ENCODE measurements at regions not wholly inside any gene's neighbourhood (a gene's known extent, or its start where the extent isn't known, plus 50 kb on each side); places are given as distances from the start of the nearest gene placed in this dataset.
"Not testable (repeated sequence)": the region's sequence is repeated elsewhere in the genome, so short reads cannot be mapped to it uniquely, and the experiment has no call there.

- TF ChIP-seq, protein P1, sequence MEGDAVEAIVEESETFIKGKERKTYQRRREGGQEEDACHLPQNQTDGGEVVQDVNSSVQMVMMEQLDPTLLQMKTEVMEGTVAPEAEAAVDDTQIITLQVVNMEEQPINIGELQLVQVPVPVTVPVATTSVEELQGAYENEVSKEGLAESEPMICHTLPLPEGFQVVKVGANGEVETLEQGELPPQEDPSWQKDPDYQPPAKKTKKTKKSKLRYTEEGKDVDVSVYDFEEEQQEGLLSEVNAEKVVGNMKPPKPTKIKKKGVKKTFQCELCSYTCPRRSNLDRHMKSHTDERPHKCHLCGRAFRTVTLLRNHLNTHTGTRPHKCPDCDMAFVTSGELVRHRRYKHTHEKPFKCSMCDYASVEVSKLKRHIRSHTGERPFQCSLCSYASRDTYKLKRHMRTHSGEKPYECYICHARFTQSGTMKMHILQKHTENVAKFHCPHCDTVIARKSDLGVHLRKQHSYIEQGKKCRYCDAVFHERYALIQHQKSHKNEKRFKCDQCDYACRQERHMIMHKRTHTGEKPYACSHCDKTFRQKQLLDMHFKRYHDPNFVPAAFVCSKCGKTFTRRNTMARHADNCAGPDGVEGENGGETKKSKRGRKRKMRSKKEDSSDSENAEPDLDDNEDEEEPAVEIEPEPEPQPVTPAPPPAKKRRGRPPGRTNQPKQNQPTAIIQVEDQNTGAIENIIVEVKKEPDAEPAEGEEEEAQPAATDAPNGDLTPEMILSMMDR (IDR thresholded peaks at IDR 0.05; ENCODE audit: low read depth, low read length, missing control alignments), result peak; percentile 85
- no peaks in the 10 kb centered on the region for H3K36me3 ChIP-seq (replicated peaks)
- H3K27ac ChIP-seq, result no peak overlapping the region
- H3K4me3 ChIP-seq (ENCODE audit: low read depth, low read length), result no peak overlapping the region
- DNase-seq, result peak; percentile 86
- no peaks in the 10 kb centered on the region for H3K27me3 ChIP-seq (replicated peaks)
- in situ Hi-C loops (cut with HindIII; ENCODE audit: low pct_ligation_motif_present, low sequenced_read_pairs), result no loop called here
Measured at GRCh38 chr3:35908366-35909232, 269.3 kb downstream of the ARPP21 start.

- Histone ChIP-seq H3K27ac (no peak overlapping the region), H3K27me3 (replicated peaks) (no peaks in the 10 kb centered on the region), H3K36me3 (replicated peaks) (no peaks in the 10 kb centered on the region), H3K4me3 (ENCODE audit: low read depth, low read length) (no peak overlapping the region)
- TF ChIP-seq, protein P1 (IDR thresholded peaks at IDR 0.05; ENCODE audit: low read depth, low read length, missing control alignments), result no peak
- no peak for DNase-seq
- in situ Hi-C loops (cut with HindIII; ENCODE audit: low pct_ligation_motif_present, low sequenced_read_pairs), result no loop called here
Measured at GRCh38 chr3:35919160-35919559, 279.8 kb downstream of the ARPP21 start.

GRCh38 chr3:35921718-35922117, 282.4 kb downstream of the ARPP21 start:
- Histone ChIP-seq H3K4me3 (ENCODE audit: low read depth, low read length) (no peak overlapping the region), H3K27ac (no peak overlapping the region), H3K27me3 (replicated peaks) (no peaks in the 10 kb centered on the region), H3K36me3 (replicated peaks) (no peaks in the 10 kb centered on the region)
- no peak for DNase-seq
- TF ChIP-seq, protein P1 (IDR thresholded peaks at IDR 0.05; ENCODE audit: low read depth, low read length, missing control alignments), result no peak
- in situ Hi-C loops (cut with HindIII; ENCODE audit: low pct_ligation_motif_present, low sequenced_read_pairs), result no loop called here

DNA sequence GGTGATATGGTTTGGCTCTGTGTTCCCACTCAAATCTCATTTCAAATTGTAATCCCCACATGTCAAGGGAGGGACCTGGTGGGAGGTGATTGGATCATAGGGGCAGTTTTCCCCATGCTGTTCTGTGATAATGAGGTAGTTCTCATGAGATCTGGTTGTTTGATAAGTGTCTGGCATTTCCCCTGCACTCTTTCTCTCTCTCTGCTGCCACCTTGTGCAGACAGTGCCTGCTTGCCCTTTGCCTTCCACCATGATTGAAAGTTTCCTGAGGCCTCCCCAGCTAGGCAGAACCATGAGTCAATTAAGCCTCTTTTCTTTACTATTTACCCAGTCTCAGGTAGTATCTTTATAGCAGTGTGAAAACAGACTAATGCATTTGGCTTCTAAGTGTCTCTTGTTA, 284.7 kb downstream of the ARPP21 start:
- in situ Hi-C loops (cut with HindIII; ENCODE audit: low pct_ligation_motif_present, low sequenced_read_pairs); H3K27ac ChIP-seq; H3K36me3 ChIP-seq (replicated peaks); H3K4me3 ChIP-seq (ENCODE audit: low read depth, low read length); H3K27me3 ChIP-seq (replicated peaks): not testable (repeated sequence)
- DNase-seq, result peak; percentile 55
- TF ChIP-seq, protein P1 (IDR thresholded peaks at IDR 0.05; ENCODE audit: low read depth, low read length, missing control alignments), result peak; percentile 79

DNA sequence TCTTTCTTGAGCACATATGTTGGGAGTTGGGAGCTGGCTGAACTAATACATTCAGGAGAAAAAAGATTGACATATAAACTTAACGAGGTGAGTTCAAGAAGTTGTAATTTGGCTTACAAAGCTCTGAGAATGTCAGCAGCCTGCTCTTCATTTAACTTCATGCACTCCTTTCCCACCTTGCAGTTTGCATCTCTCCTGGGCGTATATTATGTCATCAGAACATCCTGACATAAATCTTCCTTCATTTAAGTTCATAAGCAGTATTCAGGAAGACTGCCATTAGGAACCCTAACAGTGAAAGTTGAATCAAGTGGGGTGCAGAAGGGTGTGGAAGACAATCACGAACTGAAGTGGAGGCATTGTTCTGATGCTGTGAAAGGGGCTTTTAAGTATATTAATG, 288.1 kb downstream of the ARPP21 start:
- Histone ChIP-seq H3K4me3 (ENCODE audit: low read depth, low read length) (no peak overlapping the region), H3K27me3 (replicated peaks) (no peaks in the 10 kb centered on the region), H3K27ac (no peak overlapping the region), H3K36me3 (replicated peaks) (no peaks in the 10 kb centered on the region)
- no peak for DNase-seq
- TF ChIP-seq, protein P1 (IDR thresholded peaks at IDR 0.05; ENCODE audit: low read depth, low read length, missing control alignments), result no peak
- in situ Hi-C loops (cut with HindIII; ENCODE audit: low pct_ligation_motif_present, low sequenced_read_pairs), result no loop called here

Measured in brain microvascular endothelial cell (primary cell).